GM12865 (cell line): ENCODE measurements at regions not wholly inside any gene's neighbourhood (a gene's known extent, or its start where the extent isn't known, plus 50 kb on each side); places are given as distances from the start of the nearest gene placed in this dataset.

Experiments used
- DNase-seq: peaks from one replicate; pipeline ENCODE4 v3.0.0; 2010; ENCODE audit warnings: low read depth
- H3K4me3 ChIP-seq: 2 replicates; pipeline ENCODE4 v1.5.1; 2011; ENCODE audit warnings: mild to moderate bottlenecking, low read depth, low read length, control low read depth
- CTCF ChIP-seq: IDR thresholded peaks from 2 replicates; pipeline ENCODE4 v1.5.1; 2011; ENCODE audit warnings: low read length, control low read depth, low read depth, inconsistent platforms; ENCODE audit not compliant: insufficient read depth; ENCODE audit errors: missing control alignments

GRCh38 chr5:120873083-120873482 lies 409.0 kb downstream of the PRR16 start:
- no peak overlapping the region for H3K4me3 ChIP-seq
- DNase-seq: no peak
- TF ChIP-seq CTCF: no peak

- no peak overlapping the region for H3K4me3 ChIP-seq
- DNase-seq: no peak
- no peak for TF ChIP-seq CTCF
Measured at GRCh38 chr5:120874081-120874862, 410.2 kb downstream of the PRR16 start.

GRCh38 chr5:120882038-120882775 lies 418.1 kb downstream of the PRR16 start:
- H3K4me3 ChIP-seq: no peak overlapping the region
- DNase-seq: no peak
- no peak for TF ChIP-seq CTCF

- no peak overlapping the region for H3K4me3 ChIP-seq
- no peak for DNase-seq
- no peak for TF ChIP-seq CTCF
Measured at GRCh38 chr5:120886351-120886860, 422.3 kb downstream of the PRR16 start.

GRCh38 chr5:120895660-120896059 lies 431.6 kb downstream of the PRR16 start:
- no peak overlapping the region for H3K4me3 ChIP-seq
- TF ChIP-seq CTCF: no peak
- DNase-seq: no peak

- H3K4me3 ChIP-seq: no peak overlapping the region
- no peak for DNase-seq
- TF ChIP-seq CTCF: no peak
Measured at GRCh38 chr5:120901199-120901598, 437.1 kb downstream of the PRR16 start.
